Chondrocyte (in vitro differentiated cells): ENCODE measurements at regions not wholly inside any gene's neighbourhood (a gene's known extent, or its start where the extent isn't known, plus 50 kb on each side); places are given as distances from the start of the nearest gene placed in this dataset.

Source experiments
- DNase-seq: peaks from one replicate; pipeline ENCODE4 v3.0.0; 2021; ENCODE audit warnings: mixed read lengths, low spot score
- H3K27ac Mint-ChIP-seq: one replicate; pipeline ENCODE4 v1.8.0; 2021; ENCODE audit warnings: mild to moderate bottlenecking, moderate library complexity, mixed read lengths; ENCODE audit not compliant: unreplicated experiment
- H3K27me3 Mint-ChIP-seq: 2 replicates; pipeline ENCODE4 v1.8.0; 2021; ENCODE audit warnings: low read depth, mixed read lengths
- H3K36me3 Mint-ChIP-seq: 2 replicates; pipeline ENCODE4 v1.8.0; 2021; ENCODE audit warnings: low read depth, mixed read lengths
- H3K4me1 Mint-ChIP-seq: 2 replicates; pipeline ENCODE4 v1.8.0; 2021; ENCODE audit warnings: low read depth, mild to moderate bottlenecking, mixed read lengths
- H3K4me3 Mint-ChIP-seq: one replicate; pipeline ENCODE4 v1.8.0; 2021; ENCODE audit warnings: mild to moderate bottlenecking, moderate library complexity, mixed read lengths; ENCODE audit not compliant: unreplicated experiment
- H3K9me3 Mint-ChIP-seq: 2 replicates; pipeline ENCODE4 v1.8.0; 2021; ENCODE audit warnings: low read depth, mixed read lengths
- TF ChIP-seq, protein P1 (sequence below): fragments of 200-600 bp; sonication (generic); IDR thresholded peaks from 2 replicates; pipeline ENCODE4 v1.5.0; 2021; ENCODE audit warnings: antibody characterized with exemption, mild to moderate bottlenecking, moderate library complexity

- Mint-ChIP-seq H3K36me3 (no peaks in the 10 kb centered on the region), H3K27me3 (no peaks in the 10 kb centered on the region), H3K9me3 (peaks cover 36% of the 10 kb centered on the region), H3K27ac (no peak overlapping the region), H3K4me1 (no peaks in the 10 kb centered on the region), H3K4me3 (no peak overlapping the region)
- DNase-seq, result no peak
- TF ChIP-seq, protein P1, sequence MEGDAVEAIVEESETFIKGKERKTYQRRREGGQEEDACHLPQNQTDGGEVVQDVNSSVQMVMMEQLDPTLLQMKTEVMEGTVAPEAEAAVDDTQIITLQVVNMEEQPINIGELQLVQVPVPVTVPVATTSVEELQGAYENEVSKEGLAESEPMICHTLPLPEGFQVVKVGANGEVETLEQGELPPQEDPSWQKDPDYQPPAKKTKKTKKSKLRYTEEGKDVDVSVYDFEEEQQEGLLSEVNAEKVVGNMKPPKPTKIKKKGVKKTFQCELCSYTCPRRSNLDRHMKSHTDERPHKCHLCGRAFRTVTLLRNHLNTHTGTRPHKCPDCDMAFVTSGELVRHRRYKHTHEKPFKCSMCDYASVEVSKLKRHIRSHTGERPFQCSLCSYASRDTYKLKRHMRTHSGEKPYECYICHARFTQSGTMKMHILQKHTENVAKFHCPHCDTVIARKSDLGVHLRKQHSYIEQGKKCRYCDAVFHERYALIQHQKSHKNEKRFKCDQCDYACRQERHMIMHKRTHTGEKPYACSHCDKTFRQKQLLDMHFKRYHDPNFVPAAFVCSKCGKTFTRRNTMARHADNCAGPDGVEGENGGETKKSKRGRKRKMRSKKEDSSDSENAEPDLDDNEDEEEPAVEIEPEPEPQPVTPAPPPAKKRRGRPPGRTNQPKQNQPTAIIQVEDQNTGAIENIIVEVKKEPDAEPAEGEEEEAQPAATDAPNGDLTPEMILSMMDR, result no peak
Measured at GRCh38 chr1:37166005-37166404, 131.7 kb upstream of the GRIK3 start.

- no peaks in the 10 kb centered on the region for H3K36me3 Mint-ChIP-seq
- peaks cover 26% of the 10 kb centered on the region for H3K9me3 Mint-ChIP-seq
- DNase-seq, result no peak
- H3K27ac Mint-ChIP-seq, result no peak overlapping the region
- H3K27me3 Mint-ChIP-seq, result no peaks in the 10 kb centered on the region
- H3K4me1 Mint-ChIP-seq, result no peaks in the 10 kb centered on the region
- TF ChIP-seq, protein P1, result no peak
- H3K4me3 Mint-ChIP-seq, result no peak overlapping the region
Measured at GRCh38 chr1:37167479-37167878, 133.2 kb upstream of the GRIK3 start.

- H3K4me1 Mint-ChIP-seq, result no peaks in the 10 kb centered on the region
- H3K9me3 Mint-ChIP-seq, result peaks cover 20% of the 10 kb centered on the region
Measured at GRCh38 chr1:37169241-37169640, 134.9 kb upstream of the GRIK3 start.

GRCh38 chr1:37169743-37170275 is 135.5 kb upstream of the GRIK3 start:
- H3K27ac Mint-ChIP-seq, result no peak overlapping the region
- DNase-seq, result no peak
- H3K9me3 Mint-ChIP-seq, result peaks cover 16% of the 10 kb centered on the region
- H3K27me3 Mint-ChIP-seq, result peaks cover 3% of the 10 kb centered on the region
- H3K4me3 Mint-ChIP-seq, result no peak overlapping the region
- no peaks in the 10 kb centered on the region for H3K4me1 Mint-ChIP-seq
- TF ChIP-seq, protein P1, result no peak
- no peaks in the 10 kb centered on the region for H3K36me3 Mint-ChIP-seq

More at GRCh38 chr1:37169241-37169640, 134.9 kb upstream of the GRIK3 start:
- Mint-ChIP-seq H3K27me3 (peaks cover 3% of the 10 kb centered on the region), H3K27ac (no peak overlapping the region), H3K36me3 (no peaks in the 10 kb centered on the region), H3K4me3 (no peak overlapping the region)
- TF ChIP-seq, protein P1, result no peak
- no peak for DNase-seq

DNA sequence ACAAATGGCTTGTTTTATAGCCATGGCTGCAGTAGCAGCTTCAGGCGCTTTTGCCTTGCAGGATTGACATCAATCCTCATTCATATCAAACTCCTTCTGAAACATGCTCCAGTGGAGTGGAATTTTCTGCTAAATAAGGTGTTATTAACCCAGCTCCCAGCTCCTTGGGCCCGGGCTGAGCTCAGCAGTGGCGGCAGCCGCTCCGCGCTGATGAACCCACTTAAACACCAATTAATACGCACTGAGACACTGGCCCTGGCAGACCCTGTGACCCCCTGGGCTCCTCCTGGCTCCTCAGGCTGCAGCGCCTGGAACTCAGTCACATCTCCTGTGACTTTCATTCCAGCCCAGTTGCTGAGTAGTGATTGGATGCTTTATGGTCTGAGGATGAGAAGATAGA is 137.4 kb upstream of the GRIK3 start:
- Mint-ChIP-seq H3K27me3 (peaks cover 3% of the 10 kb centered on the region), H3K4me1 (no peaks in the 10 kb centered on the region), H3K27ac (no peak overlapping the region), H3K36me3 (no peaks in the 10 kb centered on the region), H3K9me3 (peaks cover 4% of the 10 kb centered on the region), H3K4me3 (no peak overlapping the region)
- TF ChIP-seq, protein P1, result no peak
- DNase-seq, result no peak
